ENCODE measurements at regions not wholly inside any gene's neighbourhood (a gene's known extent, or its start where the extent isn't known, plus 50 kb on each side); places are given as distances from the start of the nearest gene placed in this dataset.
A peak's percentile ranks its signal among the peaks of the same experiment; 100 is the strongest.

DNA sequence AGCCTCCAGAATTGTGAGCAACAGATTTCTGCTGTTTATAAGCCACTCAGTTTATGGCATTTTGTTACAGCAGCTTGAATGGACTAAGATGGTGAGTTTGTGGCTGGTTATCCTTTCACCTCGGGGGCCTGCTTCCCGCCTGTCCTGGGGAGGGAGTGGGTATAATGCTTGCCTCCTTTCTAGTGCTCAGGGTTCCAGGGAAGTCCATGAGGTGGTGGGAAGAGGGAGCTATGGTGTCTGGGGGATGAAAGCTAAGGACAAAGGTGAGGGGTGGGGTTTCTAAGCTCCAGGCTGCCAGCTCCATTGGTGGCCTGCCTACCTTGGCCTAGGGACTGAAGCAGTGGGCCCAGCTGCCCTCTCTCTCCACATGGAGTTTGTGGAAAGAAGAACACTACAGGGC lies 50.2 kb upstream of the SDK2 start:
- no peak for DNase-seq

DNA sequence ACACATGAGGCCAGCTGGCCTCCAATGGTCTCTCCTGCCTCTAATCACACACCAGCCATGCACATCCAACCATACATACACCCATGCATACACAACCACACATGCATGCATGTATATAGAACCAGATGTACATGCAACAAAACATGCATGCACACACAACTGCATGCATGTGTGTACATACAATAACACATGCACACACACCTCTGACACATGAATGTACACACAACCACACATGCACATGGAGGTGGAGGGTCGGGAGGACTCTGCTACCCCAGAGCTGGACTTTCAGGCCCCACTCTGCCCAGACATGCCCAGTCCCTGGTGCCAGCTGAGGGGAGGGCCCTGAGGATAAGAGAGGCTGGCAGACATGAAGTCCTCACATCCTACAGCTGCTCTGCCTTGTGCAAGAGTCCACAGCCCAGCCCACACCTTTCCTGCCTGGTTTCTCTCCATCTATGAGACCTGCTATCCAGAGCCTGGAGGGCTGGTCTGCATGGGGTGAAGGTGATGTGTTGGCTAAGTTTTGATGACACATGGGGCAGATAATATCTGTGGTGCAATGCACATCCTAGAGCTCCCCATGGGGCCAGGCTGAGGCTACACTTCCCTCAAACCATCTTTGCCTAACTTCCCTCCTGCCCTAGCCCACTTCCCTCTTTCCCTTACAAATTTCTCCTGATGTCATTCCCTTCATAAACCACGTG lies 50.9 kb upstream of the SDK2 start:
- no peak for DNase-seq

DNA sequence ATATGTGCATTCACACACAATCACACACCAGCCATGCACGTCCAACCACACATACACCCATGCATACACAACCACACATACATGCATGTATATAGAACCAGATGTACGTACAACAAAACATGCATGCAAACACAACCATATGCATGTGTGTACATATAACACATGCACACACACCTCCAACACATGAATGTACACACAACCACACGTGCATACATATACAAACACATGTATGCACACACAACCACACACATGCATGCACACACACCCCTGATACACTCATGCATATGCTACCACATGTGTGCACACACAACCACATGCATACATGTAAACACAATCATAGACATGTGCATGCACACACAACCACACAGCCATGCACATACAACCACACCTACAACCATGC lies 52.0 kb upstream of the SDK2 start:
- DNase-seq, result no peak

DNA sequence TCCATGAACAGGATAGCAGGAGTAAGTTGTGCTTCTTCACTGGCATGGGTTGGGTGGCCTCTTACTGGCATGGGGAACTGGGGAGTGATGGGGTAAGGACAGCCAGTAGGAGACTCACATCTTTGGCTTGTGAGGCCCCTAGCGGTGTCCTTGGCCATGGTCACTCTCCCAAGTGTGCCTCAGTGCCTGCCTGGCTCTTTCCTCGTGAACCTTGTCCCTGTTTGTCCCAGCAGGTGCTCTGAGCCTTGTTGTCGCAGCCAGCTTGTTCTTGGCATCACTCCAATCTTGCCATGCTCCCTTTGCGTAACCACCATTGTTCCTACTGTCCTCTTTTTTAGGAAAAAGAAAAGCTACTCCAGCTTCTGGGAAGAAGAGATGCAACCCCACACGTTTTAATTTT lies 53.6 kb upstream of the SDK2 start:
- no peak for DNase-seq

DNA sequence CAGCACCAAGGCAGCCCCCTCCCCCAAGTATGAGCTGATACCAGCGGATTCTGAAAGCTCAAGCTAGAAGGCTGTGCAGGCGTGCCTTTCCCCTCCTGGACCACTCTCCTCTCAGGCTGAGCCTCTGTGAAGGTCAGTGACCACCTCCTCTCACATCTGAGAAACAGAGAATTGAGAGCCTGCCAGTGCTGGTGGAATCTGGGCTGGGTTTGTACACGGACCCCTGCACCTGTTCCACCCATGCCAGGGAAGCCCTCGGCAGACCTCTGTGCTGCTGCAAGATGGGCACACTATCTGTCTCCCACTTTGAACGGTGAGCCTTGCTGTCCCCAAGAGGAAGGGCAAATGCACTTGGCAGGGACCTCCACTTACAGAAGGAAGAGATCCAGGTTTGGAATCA lies 54.7 kb upstream of the SDK2 start:
- DNase-seq, result no peak

DNA sequence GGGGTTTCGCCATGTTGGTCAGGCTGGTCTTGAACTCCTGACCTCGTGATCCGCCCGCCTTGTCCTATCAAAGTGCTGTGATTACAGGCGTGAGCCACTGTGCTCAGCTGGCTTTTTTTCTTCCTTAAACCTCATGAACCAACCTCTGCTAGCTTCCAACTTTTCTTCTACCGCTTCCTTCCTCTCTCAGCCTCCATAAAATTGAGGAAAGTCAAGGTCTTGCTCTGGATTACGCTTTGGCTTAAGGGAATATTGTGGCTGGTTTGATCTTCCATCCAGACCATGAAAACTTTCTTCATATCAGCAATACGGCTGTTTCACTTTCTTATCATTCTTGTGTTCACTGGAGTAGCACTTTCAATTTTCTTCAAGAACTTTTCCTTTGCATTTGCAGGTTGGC lies 57.5 kb upstream of the SDK2 start:
- DNase-seq, result no peak

DNA sequence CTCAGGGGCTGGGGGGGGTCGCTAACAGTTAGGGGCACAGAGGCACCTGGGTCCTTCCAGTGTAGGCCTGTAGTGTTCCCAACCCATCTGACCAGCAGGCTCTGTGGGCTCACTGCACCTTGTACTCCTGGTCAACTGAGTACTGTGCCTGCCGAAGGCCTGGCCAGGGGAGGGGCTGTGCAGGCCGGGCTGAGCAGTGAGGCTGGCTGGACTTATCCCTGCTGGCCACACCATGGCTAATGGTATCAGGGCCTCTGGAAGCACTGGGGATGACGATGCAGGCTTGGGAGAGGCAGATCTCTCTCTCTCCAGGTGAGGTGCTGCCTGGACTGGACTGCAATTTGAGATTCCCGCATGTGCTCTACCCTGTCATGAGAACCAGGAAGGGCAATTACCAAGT lies 58.9 kb upstream of the SDK2 start:
- DNase-seq, result no peak

DNA sequence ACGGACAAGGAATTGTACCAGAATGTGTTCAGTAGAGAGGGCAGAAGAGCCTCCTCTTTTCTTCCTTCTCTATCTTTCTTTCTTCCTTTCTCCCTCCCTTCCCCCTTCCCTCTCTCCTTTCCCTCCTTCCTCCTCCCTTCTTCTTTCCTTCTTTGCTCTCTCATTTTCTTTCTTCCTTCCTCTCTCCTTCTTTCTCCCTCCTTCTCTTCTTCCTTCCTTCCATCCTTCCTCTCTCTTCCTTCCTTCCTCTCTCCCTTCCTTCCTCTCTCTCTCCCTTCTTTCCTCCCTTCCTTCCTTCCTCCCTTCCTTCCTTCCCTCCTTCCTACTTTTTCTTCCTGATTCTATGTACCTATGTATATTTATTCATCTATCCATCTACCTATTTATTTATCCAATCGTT lies 59.7 kb upstream of the SDK2 start:
- no peak for DNase-seq

DNA sequence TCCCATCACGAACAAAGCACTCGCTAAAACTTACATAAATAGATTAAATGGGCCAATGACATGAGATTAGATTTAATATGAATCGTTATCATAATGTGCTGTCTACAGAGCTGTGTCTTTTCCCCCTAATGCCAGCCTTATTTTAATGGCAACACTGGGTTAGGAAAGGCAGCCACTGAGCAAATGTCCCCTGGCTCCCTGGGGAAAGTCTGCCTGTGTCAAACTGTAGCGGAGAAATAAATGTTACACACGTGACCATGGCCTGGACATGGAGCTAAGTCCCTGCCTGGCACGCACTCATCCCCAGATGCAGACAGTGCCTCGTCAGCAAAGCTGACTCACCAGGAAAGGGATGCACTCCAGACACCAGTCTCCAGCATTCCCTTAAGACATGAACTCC lies 61.3 kb upstream of the SDK2 start:
- no peak for DNase-seq

DNA sequence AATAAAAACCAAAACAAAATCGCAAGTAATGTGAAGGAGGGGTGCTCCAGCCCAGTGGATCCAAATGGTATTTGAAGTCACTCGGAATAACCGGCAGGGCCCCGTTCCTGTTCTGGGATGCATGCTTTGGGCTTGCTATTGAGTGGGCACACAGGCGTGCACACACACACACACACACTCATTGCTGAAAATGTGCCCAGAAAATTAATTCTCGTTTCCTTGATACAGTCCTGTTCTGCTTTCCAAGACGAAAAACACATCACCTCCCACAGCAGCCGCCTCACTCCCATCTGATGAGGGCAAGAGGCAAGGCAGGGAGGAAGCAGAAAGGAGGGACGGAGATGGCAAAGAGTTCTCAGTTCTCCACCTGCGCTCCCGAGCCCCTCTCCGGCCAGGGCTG lies 62.2 kb upstream of the SDK2 start:
- no peak for DNase-seq

DNA sequence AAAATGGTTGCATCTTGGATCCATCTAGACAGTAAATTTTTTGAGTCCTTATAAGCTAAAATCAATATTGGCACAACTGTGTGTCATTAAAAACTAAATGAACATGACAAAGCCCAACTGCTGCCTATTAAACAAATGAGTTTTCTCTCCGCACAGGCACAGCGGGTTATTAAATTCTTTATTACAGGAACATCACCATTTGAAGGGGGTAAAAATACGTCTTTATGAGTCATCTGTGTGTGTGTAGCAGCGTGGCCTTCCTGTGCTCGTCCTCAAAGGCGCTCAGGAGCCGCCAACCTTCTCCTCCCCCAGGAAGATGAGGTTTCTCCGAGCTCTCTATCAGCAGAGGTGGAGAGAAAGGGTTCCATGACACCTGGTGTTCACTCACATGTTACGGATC lies 62.6 kb upstream of the SDK2 start:
- DNase-seq, result no peak

DNA sequence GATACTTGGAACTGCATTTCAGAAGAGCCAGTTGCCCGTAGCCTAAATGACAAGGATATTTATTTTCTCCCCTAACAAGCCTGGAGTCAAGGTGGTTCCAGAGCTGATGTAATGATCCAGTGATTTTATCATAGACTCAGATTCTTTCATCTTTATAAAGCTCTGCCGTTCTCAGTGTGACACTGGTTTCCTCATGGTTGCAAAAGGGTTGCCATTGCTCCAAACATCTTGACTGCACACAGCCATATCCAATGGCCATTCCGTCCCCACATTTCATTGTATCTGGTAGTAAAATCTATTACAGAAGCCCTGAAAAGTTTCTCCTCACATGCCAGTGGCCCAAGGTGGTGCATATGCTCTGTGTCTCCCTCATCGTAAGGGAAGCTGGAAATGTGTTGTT lies 63.1 kb upstream of the SDK2 start:
- no peak for DNase-seq

DNA sequence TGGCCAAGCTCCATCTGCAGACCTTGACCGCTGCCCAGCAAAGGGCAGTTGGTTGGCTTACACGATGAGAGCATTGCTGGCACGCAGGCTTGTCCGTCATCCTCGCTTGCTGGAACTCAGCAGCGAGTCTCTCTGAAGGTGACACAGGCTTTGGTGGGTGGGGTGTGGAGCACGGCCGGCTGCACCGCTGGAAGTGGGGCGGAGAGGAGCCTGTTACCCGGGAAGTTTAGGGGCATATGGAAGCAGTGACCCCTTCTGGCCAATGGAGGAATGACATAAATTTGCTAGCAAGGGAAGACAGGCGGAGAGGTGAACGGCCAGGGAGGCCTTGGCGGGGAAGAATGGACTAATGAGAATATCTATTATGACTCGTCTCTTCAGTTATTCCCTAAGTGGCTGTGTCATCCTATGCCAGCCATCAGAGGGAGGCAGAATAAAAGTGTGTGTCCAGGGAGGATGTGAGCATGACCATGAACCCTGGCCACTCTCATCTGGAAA lies 65.9 kb upstream of the SDK2 start:
- peak; percentile 56 for DNase-seq

DNA sequence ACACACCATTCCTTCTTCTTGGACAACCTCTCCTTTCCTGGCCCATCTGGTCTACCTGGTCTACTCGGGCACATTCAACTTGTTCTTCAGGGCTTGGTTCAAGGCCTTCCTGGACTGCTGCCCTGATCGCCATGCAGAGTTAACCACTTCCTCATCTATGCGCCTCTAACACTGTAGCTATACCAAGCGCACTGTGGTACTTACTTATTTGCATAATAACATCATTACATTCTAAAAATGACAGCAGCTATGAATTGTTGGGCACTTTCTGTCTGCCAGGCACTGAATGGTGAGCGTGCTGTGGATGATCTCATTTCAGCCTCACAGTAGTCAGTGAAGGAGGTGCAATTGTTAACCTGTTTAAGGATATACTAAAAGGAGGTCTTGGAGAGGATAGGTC lies 66.9 kb upstream of the SDK2 start:
- DNase-seq, result no peak

DNA sequence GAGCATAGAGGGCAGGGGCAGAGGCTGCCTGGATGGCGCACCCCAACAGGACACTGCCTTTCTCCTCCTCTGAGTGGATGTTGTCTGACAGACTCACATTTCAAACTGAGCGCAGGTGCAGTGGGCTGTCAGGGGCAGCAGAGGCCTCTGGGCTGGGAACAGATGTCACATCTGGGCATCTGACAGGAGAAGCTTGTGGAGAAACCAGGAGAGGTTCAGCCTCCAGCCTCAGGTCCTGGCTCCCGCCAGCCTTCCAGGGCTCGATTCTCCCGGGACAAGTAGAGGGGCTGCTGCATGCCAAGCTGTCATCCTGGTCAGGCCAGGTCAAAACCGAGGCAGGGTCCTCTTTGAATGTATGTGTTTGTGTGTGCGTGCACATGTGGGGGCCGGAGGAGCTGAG lies 67.7 kb upstream of the SDK2 start:
- no peak for DNase-seq

DNA sequence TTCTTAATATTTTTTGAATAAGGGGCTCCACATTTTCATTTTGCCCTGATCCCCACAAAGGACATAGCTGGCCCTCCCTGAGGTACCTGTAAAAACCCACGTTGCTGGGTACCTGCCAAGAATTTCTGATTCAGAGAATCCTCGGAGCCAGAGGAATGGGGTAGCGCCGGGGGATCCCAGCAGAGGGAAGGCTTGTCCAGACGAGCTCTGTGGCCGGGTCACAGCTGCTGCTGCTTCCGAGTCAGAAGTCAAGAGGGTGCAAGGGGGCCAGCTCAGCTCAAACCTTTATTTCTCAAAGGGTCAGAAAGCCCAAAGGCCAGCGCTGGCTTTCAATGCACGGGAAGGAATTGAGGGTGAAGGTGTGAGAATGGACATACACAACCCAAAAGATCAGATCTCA lies 68.9 kb upstream of the SDK2 start:
- no peak for DNase-seq

DNA sequence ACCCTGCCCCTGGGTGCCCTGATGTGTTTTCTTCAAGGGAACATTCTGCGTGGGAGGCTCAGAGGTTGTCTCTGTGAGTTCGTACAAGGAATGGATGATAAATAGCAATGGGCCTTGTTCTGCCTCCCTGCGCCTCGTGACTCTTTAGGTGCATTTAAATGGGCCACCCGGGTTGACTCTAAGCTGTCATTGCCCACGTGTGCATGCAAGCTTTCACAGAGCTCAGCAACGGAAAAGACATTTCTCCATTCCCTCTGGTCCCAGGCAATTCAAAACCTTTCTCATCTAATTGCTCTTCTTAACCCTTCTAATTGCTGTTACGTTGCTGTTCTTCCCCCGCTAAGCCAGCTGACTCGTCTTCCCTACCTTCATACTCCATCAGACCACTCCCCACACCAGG lies 71.5 kb upstream of the SDK2 start:
- no peak for DNase-seq

DNA sequence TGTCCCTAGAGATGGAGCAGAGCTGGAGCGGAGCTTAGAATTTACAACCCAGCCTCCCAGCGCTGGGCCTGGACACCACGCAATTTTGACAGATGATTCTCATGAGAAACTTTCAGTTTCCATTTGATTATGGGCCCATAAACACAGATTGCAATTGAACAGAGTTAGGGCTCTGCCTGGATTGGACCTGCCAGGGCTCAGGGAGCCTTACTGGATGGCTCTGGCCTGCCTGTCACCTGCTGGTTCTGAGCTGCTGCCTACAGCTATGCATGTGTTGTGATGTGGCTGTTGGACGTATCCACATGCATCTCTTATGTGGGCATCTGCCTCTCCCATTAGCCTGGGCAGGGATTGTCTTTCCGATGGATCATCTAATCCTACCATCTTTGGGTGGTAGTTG lies 73.4 kb upstream of the SDK2 start:
- no peak for DNase-seq

DNA sequence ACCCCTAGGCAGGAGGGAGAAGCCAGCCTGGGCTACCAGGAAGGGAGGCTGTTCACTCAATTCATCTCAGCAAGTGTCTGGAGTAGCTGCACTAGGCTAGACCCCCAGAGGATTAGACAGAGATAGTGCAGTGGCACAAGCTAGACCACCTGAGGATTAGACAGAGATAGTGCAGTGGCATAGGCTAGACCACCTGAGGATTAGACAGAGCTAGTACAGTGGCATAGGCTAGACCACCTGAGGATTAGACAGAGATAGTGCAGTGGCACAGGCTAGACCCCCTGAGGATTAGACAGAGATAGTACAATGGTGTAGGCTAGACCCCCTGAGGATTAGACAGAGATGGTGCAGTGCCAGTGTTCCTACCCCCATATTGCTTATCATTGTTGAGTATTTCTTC lies 74.1 kb upstream of the SDK2 start:
- no peak for DNase-seq

DNA sequence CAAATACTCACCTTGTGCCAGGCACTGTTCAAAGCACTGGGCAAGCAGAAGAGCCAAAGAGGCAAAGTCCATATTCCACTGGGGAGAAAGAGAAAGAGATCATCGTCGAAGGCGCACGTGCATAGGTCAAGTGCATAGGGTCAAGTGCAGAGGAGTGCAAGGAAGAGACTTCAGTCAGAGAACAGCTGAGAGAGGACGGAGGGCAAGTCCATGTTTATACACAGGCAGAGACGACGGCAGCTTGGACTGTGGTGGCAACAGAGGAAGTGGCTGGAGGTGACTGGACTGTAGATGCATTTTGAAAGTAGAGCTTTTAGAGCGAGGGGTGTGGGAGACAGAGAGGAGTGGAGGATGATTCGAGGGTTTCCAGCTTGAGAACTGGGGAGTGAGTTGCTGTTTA lies 74.7 kb upstream of the SDK2 start:
- DNase-seq, result no peak

DNA sequence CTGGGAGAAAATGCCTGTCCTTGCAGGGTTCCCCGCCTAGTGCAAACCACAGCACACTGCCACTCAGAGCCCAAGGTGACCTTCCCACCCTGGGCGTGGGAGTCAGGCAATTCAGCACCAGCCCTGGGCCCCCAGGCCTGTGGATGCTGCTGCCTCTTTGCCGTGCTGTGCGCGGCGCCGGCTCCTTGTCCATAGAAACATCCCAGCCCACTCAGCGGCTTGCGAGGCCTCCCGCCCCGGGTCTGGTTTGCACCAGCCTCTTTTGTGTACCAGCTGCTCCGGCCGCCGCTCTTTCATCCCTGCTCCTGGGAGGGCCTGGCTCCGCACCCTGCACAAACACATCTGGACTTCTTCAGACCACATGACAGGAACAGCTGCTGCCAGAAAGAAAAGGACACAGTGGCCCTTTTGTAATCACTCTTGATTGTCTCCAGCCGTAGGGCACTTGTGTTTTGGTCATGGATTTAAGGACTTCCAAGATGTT lies 75.4 kb upstream of the SDK2 start:
- no peak for DNase-seq

DNA sequence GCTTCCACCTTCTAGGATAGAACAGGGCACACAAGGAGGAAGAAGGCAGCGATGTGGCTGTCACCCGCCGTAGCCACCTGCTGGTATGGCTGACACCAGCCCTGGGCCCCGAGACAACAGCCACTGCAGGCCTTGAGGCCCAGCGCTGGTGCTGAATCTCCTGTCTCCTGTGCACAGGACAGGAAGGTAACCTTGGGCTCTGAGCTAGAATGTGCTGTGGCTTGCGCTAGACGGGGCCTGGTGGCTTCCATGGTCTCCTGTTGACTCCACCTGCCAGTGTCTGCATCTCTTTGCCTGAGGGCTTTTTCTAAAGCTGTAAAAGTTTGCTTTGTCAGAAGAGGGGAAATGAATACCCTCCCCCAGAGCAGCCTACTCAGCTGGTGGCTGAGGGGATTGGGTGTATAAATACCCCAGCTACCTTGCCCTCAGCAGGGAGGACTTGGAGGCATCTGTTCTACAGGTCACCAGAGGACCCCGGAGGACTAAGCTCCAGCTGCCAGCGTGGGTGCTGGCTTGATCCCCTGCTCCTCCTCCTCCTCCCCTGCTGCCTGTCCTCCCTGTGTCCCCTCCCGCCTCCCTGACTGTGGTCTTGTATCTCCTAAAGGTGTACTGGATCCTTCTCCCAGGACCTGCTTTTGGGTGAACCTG lies 76.1 kb upstream of the SDK2 start:
- DNase-seq, result no peak

DNA sequence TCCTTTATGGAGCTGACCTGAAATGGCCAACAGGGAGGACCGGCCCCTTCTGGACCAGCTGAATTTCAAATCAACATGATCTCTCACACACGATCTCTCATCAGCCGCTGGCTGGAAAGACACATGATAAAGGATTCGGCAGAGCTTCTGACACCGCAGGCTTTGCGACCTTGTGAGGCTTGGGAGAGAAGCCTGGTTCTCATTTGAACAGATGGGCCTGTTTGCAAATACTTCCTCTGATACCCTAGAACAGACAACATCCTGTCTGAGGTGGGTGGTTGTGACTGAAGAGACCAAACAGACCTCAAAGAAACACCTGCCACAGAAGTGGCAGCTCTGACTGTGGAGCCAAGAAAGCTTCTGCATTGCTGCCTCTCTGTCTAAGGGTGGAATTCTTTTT lies 77.9 kb upstream of the SDK2 start:
- peak; percentile 69 for DNase-seq

DNA sequence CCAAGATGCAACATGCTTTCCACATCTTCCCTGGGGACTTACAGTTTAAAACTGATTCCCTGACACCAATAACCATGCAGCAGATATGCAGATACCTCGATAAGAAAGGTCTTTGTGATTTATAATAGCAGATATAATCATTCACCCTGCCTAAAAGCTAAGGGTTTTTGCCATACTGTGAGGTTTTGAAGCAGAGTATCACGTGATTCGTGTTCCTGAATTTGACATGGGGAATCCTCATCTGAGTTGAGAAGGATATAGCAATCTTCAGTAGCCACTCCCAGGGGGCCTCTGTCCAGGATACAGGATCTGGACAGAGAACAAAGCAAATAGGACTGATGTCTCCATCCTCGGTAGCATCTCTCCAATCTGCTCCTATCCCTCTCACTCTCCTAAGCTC lies 79.1 kb upstream of the SDK2 start:
- DNase-seq, result no peak

DNA sequence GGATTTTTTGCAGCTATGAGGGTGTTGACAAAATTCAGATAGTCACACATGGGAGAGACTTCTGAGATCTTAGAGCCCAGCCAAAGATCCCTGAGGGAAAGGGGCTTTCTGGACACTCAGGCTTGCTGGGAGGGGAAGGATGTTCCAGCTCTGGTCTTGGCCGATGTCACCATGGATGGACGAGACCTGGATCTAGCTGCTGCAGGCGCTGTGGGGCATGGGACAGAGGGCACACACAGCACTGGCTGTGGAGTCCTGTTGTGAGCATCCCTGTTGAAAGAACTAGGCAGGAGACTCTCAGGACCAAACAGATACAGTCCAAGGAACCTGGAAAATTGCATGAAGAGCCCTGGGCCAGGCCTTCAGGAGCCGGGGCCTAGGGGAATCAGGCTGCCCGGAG lies 80.1 kb upstream of the SDK2 start:
- DNase-seq, result no peak

All from central memory CD4-positive, alpha-beta T cell (primary cell).